B cell (primary cell): ENCODE measurements at regions not wholly inside any gene's neighbourhood (a gene's known extent, or its start where the extent isn't known, plus 50 kb on each side); places are given as distances from the start of the nearest gene placed in this dataset.

Experiments used
- ATAC-seq: fragments of 200-7000 bp; cut with Tn5 transposase; one replicate; pipeline ENCODE4 v1.10.0; 2021; ENCODE audit warnings: low read depth, mild to moderate bottlenecking, moderate number of reproducible peaks, moderate library complexity
- CTCF ChIA-PET: fragments of 350-600 bp; sonication (Branson Sonifier 250); formaldehyde crosslinking; loops from one replicate; lab custom pipeline; 2021; ENCODE audit warnings: antibody characterized with exemption, inconsistent platforms; lab: Charles Lee
- POLR2A ChIA-PET: fragments of 350-600 bp; sonication (Branson Sonifier 250); formaldehyde crosslinking; loops from one replicate; lab custom pipeline; 2021; ENCODE audit warnings: antibody characterized with exemption; lab: Charles Lee
- DNase-seq: peaks from one replicate; pipeline ENCODE4 v3.0.0; 2013
- H2AFZ ChIP-seq: 2 replicates; pipeline ENCODE4 v1.6.1; 2012; ENCODE audit warnings: mild to moderate bottlenecking, low read depth, low read length; ENCODE audit not compliant: insufficient read depth, poor library complexity, severe bottlenecking
- H3K27ac ChIP-seq, 2 donors: 1 replicate in 1 of 2; 2 replicates in 1 of 2; pipeline ENCODE4 v1.5.1; 2012 to 2013; ENCODE audit warnings: low read length in 2 of 2, mild to moderate bottlenecking in 2 of 2, moderate library complexity in 1 of 2
- H3K27me3 ChIP-seq, 4 experiments: fragments of 200-600 bp in 1 of 4; sonication (generic) in 1 of 4; replicated peaks in 1 of 4; 1 replicate in 2 of 4; 2 replicates in 2 of 4; pipeline versions ENCODE4 v1.6.1 to v1.7.0; 2013 to 2016; ENCODE audit warnings: low read length in 3 of 4, mild to moderate bottlenecking in 2 of 4, mixed read lengths in 1 of 4, moderate library complexity in 1 of 4; ENCODE audit not compliant: insufficient read depth in 4 of 4, control insufficient read depth in 3 of 4; ENCODE audit errors: control extremely low read depth in 1 of 4
- H3K36me3 ChIP-seq, 2 experiments: replicated peaks in 1 of 2; 1 replicate in 1 of 2; 2 replicates in 1 of 2; pipeline versions ENCODE4 v1.6.1 to v1.7.1; 2013; ENCODE audit warnings: low read length in 1 of 2; ENCODE audit not compliant: insufficient read depth in 2 of 2, control insufficient read depth in 1 of 2; ENCODE audit errors: control extremely low read depth in 1 of 2, extremely low read depth in 1 of 2
- H3K4me1 ChIP-seq, 2 donors: fragments of 200-600 bp in 1 of 2; sonication (generic) in 1 of 2; 1 replicate in 1 of 2; 2 replicates in 1 of 2; pipeline versions ENCODE4 v1.5.1 to v1.6.1; 2013 to 2017; ENCODE audit warnings: low read length in 2 of 2; ENCODE audit not compliant: control insufficient read depth in 2 of 2, insufficient read depth in 2 of 2
- H3K4me2 ChIP-seq: replicated peaks from 2 replicates; pipeline ENCODE3; 2012; ENCODE audit warnings: mild to moderate bottlenecking, low read depth, low read length; ENCODE audit not compliant: poor library complexity, severe bottlenecking
- H3K4me3 ChIP-seq, 5 experiments: fragments of 200-600 bp in 1 of 5; sonication (generic) in 1 of 5; 1 replicate in 3 of 5; 2 replicates in 2 of 5; pipeline versions ENCODE4 v1.5.1 to v1.7.0; 2011 to 2016; ENCODE audit warnings: low read length in 4 of 5, mild to moderate bottlenecking in 4 of 5, low read depth in 2 of 5, control low read depth in 1 of 5, moderate library complexity in 1 of 5; ENCODE audit not compliant: insufficient read depth in 1 of 5; ENCODE audit errors: control extremely low read depth in 1 of 5, extremely low read depth in 1 of 5
- H3K79me2 ChIP-seq: fragments of 200-600 bp; sonication (generic); one replicate; pipeline ENCODE4 v1.6.0; 2016; ENCODE audit warnings: low read length; ENCODE audit not compliant: control insufficient read depth, insufficient read depth
- H3K9ac ChIP-seq: fragments of 200-600 bp; sonication (generic); 2 replicates; pipeline ENCODE4 v1.6.1; 2017; ENCODE audit warnings: mild to moderate bottlenecking, low read length, moderate library complexity
- H3K9me3 ChIP-seq, 3 donors: one replicate each; pipeline versions ENCODE4 v1.6.1 to v1.7.1; 2013; ENCODE audit warnings: low read length in 2 of 3; ENCODE audit not compliant: control insufficient read depth in 2 of 3, insufficient read depth in 1 of 3; ENCODE audit errors: control extremely low read depth in 1 of 3
- H4K20me1 ChIP-seq: 2 replicates; pipeline ENCODE4 v1.6.0; 2012; ENCODE audit warnings: mild to moderate bottlenecking, low read length; ENCODE audit not compliant: insufficient read depth, control insufficient read depth, poor library complexity, severe bottlenecking
- H3K27ac Mint-ChIP-seq: one replicate; pipeline ENCODE4 v1.8.0; 2021; ENCODE audit warnings: mixed read lengths
- H3K27me3 Mint-ChIP-seq: one replicate; pipeline ENCODE4 v1.8.0; 2021; ENCODE audit warnings: mixed read lengths
- H3K4me1 Mint-ChIP-seq: one replicate; pipeline ENCODE4 v1.8.0; 2021; ENCODE audit warnings: mixed read lengths
- H3K4me3 Mint-ChIP-seq: one replicate; pipeline ENCODE4 v1.8.0; 2021; ENCODE audit warnings: mixed read lengths
- H3K9me3 Mint-ChIP-seq: one replicate; pipeline ENCODE4 v1.8.0; 2022; ENCODE audit warnings: mixed read lengths; ENCODE audit not compliant: insufficient read depth
- CTCF ChIP-seq: fragments of 200-600 bp; IDR thresholded peaks from one replicate; pipeline ENCODE4 v1.8.0; 2022; ENCODE audit warnings: antibody characterized with exemption, mild to moderate bottlenecking
- EZH2 ChIP-seq: IDR thresholded peaks from 2 replicates; pipeline ENCODE4 v1.6.1; 2012; ENCODE audit warnings: borderline replicate concordance, low read depth, mild to moderate bottlenecking, moderate library complexity, low read length; ENCODE audit not compliant: insufficient read depth, poor library complexity, severe bottlenecking
- WGBS: methylation state at CpG from one replicate; pipeline ENCODE4 v1.1.5; 2013; ENCODE audit warnings: missing lambda C conversion rate; ENCODE audit not compliant: insufficient coverage; 5-methylcytosine and 5-hydroxymethylcytosine counted together
- intact Hi-C: fragments of 100-400 bp; cut with micrococcal nuclease; formaldehyde crosslinking; loops from one replicate; pipeline ENCODE4 v1.10.0; 2022

GRCh38 chr2:212649646-212650045 lies 111.0 kb upstream of the ERBB4 start:
- Mint-ChIP-seq H3K4me3 (no peak overlapping the region), H3K27ac (no peak overlapping the region), H3K9me3 (no peaks in the 10 kb centered on the region), H3K27me3 (peaks cover 9% of the 10 kb centered on the region), H3K4me1 (no peaks in the 10 kb centered on the region)
- Histone ChIP-seq H3K4me2 (no peak overlapping the region), H3K79me2 (no peaks in the 10 kb centered on the region), H3K27ac (no peak overlapping the region), H4K20me1 (no peaks in the 10 kb centered on the region), H3K4me3 (no peak overlapping the region), H3K9me3 (no peaks in the 10 kb centered on the region), H2AFZ (no peak overlapping the region), H3K27me3 (peaks cover 0 to 3% (median 0%) of the 10 kb centered on the region in 4 experiments), H3K36me3 (no peaks in the 10 kb centered on the region), H3K4me1 (no peaks in the 10 kb centered on the region), H3K9ac (no peak overlapping the region)
- ChIA-PET CTCF (no interaction called here), POLR2A (no interaction called here)
- no peak for TF ChIP-seq EZH2
- TF ChIP-seq CTCF: no peak
- ATAC-seq (no peak), DNase-seq (no peak)
- 90% methylated on average over 1 of the region's 1 CpG for WGBS
- intact Hi-C loops: no loop called here

- Mint-ChIP-seq H3K9me3 (no peaks in the 10 kb centered on the region), H3K4me3 (no peak overlapping the region), H3K4me1 (no peaks in the 10 kb centered on the region), H3K27me3 (peaks cover 12% of the 10 kb centered on the region), H3K27ac (no peak overlapping the region)
- Histone ChIP-seq H3K4me1 (no peaks in the 10 kb centered on the region), H3K79me2 (no peaks in the 10 kb centered on the region), H3K9me3 (no peaks in the 10 kb centered on the region), H3K36me3 (no peaks in the 10 kb centered on the region), H3K4me3 (no peak overlapping the region), H3K9ac (no peak overlapping the region), H3K27me3 (peaks cover 0 to 3% (median 0%) of the 10 kb centered on the region in 4 experiments), H3K4me2 (no peak overlapping the region), H4K20me1 (no peaks in the 10 kb centered on the region), H3K27ac (no peak overlapping the region), H2AFZ (no peak overlapping the region)
- intact Hi-C loops: no loop called here
- DNase-seq (no peak), ATAC-seq (no peak)
- WGBS: no CpG with 5 or more reads among the region's 3 CpGs
- ChIA-PET CTCF (no interaction called here), POLR2A (no interaction called here)
- TF ChIP-seq EZH2 (no peak), CTCF (no peak)
Measured at GRCh38 chr2:212646698-212647366, 108.2 kb upstream of the ERBB4 start.
